NCI-H446 treated with DMSO at 0.1 percent for 48 hours (cell line): ENCODE measurements at regions not wholly inside any gene's neighbourhood (a gene's known extent, or its start where the extent isn't known, plus 50 kb on each side); places are given as distances from the start of the nearest gene placed in this dataset.

Experiments used
- DNase-seq: peaks from one replicate; lab custom pipeline; 2025; lab: John Stamatoyannopoulos, UW

- DNase-seq = no peak
Observed at GRCh38 chr2:217655651-217656050, 347.1 kb downstream of the TNS1 start.

- DNase-seq = no peak
Observed at GRCh38 chr2:217654168-217654567, 348.6 kb downstream of the TNS1 start.

DNA sequence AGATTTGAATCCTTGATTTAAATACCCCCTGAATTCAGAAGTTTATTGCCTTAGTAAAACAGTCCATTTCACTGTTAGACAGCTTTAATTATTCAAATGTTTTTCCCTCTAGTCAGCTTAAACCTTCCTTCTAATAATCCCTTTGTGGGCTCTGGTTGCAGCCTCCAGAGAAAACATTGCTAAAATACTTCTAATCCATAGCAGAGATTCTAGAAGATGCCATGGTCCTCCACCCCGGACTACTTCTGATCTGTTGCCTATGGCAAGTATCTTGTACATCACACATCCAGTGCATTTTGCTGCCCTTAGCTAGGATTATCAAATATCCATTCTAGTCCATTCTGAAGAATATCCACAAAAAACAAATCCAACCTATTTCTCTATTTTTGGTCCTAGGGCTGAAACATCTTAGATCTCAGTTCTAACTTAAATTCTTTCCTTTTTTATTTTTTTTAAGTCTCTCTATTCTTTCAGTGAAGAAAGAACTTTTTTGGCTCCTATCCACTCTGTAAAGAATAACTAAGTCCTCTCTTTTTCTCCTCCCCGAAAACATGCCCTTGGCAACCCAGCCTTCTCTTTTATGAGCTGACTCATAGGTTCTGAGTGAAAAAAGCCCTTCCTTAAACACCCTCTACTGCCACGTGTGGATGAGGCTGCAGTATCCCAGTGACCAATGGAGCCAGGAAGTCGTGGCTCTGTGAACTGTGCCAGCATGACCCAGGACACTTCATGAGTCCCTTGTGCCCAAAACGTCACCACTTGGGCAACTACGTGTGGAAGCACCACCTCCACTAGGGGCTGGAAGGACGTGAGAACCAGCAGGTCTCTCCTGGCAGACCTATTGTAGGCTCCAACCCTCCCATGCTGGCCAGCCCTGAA lies 349.8 kb downstream of the TNS1 start:
- no peak for DNase-seq

- no peak for DNase-seq
Observed at GRCh38 chr2:217650716-217651360, 352.0 kb downstream of the TNS1 start.

- DNase-seq = no peak
Observed at GRCh38 chr2:217650229-217650628, 352.6 kb downstream of the TNS1 start.

- no peak for DNase-seq
Observed at GRCh38 chr2:217647925-217648324, 354.9 kb downstream of the TNS1 start.

- DNase-seq = no peak
Observed at GRCh38 chr2:217647226-217647625, 355.6 kb downstream of the TNS1 start.

DNA sequence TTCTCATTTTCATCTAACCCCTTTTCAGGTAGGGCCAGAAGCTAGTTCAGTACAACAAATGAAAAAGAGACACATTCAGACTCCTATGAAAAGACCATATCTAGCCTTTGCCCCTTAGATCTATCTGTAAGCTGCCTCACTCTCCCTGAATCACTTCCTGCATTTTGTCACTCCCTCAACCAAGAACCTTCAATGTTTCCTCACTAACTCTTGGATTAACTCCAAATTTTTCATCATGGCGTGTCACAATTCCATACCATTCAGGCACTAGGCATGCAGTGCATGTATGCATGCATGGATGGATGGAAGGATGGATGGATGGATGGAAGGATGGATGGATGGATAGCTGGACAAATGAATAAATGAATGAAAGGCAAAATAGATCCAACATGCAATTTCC lies 356.9 kb downstream of the TNS1 start:
- DNase-seq = no peak

DNA sequence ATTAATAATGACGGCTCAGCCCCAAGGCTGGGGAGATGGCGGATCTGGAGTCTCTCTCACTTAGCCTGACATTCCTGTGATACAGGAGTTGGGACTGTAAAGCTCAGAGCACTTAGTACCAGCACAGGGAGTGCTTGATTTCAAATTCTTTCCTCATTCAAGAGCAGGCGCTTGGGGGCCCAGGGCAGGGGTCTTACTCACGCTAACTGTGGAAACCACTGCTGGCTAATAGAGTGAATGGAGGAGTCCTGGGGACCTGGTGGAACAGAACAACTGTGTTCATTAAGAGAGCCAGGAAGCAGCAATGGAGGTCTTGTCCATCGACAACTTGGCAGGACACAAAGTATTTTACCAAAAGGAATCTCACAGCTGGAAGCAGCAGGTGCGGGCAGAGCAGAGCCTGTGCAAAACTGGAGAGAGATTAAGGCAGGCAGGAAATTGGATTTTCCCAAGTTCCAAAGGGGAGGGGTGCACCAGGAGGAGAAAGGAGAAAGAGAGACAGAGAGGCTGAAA lies 358.9 kb downstream of the TNS1 start:
- no peak for DNase-seq

DNA sequence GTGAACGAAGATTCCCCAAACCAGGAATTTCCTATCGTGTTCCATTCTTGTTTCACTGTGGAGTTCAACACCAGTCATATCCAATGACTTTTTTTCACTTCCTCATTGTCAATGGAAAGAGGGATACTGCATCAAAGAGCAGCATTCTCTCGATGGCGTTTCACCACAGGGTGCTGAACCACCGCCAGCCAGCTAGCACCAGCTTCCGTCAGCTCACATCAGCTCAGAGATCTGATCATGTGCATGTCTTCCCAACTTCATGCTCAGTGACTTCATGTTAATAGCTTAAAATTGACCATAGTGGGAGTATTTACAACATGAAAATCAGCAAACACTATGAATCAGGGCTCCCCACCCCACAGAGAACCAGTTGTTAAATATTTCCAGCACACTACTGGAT lies 359.9 kb downstream of the TNS1 start:
- no peak for DNase-seq

DNA sequence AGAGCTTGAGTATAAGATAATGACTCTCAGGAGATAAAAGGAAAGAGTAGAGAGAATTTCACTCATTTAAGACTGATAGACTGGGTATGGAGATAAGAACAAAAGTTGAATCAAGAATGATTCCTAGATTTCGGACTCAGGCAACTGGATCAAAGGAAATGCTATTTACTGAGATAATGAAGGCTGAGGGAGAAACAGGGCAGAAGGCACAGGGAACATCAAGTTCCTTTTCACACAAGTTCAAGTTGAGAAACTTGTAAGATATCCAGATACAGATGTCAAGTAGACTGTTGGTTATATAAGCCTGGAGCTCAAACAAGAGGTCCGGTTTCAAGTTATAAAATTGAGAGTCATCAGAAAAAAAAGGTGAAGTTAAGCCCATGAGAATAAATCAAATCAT lies 360.8 kb downstream of the TNS1 start:
- no peak for DNase-seq

DNA sequence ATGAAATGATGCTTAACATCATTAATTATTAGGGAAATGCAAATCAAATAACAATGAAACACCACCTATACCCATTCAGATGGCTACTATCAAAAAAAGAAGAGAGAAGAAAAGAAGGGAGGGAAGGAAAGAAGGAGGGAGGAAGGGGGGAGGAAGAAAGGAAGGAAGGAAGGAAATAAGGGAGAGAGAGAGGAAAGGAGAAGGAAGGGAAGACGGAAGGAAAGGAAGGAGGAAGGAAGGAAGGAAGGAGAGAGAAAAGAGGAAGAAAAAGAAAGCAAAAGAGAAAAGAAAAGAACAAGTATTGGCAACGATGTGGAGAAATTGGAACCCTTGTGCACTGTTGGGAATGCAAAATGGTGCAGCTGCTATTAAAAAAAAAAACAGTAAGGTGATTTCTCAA lies 363.3 kb downstream of the TNS1 start:
- no peak for DNase-seq

DNA sequence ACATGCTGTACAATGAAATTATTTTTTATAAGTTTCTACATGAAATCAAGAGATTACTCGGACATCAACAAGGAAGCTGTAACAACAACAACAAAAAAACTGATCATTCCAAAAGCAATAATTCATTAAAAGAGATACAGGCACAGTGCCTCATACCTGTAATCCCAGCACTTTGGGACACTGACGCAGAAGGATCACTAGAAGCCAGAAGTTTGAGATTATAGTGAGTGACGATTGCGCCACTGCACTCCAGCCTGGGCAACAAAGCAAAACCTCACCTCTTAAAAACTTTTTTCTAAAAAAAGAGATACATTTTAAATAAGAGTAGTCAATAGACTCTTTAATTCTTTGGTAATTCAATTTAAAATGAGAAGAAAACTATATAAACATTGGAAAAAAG lies 364.3 kb downstream of the TNS1 start:
- DNase-seq = no peak

- DNase-seq = no peak
Observed at GRCh38 chr2:217638031-217638430, 364.8 kb downstream of the TNS1 start.

DNA sequence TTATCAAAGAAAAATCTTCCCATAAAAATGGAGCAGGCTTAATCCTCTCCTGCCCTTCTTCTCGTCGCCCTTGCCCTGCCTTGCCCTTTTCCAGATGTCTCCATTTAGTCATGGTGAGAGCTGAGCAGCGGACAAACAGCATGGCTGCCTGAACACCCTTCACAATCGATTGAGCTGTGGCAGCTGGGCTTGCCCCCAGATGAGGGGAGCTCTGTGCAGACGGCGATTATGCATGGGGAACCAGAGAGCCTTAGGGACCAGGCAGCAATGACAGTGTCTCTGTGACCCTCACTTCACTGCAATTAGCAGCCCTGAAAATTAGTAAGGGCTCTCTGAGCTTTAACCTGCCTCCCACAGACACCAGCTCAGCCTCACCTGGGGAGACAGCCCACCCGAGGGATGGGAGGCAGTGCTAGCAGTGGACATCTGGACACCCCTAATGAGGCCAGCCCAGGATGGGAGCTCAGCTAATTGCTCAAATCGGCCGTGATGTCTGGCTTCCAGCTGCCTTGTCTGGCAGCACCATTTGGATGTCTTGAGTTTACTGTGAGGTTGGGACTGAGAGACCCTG lies 365.7 kb downstream of the TNS1 start:
- DNase-seq = no peak

GRCh38 chr2:217636578-217636977 lies 366.2 kb downstream of the TNS1 start:
- DNase-seq = no peak

GRCh38 chr2:217634871-217635270 lies 367.9 kb downstream of the TNS1 start:
- DNase-seq = no peak

DNA sequence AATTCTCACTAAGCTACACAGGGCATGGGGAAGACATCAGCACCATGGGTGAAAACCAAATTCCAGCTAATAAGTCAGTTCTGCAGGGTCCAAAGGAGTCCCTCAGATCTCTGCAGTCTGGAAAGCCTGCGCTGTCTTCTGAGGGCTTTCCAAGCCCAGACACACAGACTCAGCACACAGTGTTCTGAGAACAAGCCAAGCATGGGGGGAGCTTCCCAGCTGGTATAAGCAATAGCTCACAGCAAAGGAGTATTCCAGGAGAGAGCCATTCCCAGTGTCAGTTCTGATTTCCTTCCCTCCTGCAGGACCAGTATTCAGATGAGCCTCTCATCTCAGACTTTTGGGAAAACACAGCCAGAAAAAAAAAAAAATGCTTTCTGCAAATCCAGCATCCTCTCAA lies 370.8 kb downstream of the TNS1 start:
- no peak for DNase-seq

GRCh38 chr2:217631115-217631514 lies 371.7 kb downstream of the TNS1 start:
- no peak for DNase-seq

GRCh38 chr2:217629347-217629746 lies 373.4 kb downstream of the TNS1 start:
- DNase-seq = no peak

GRCh38 chr2:217628061-217628460 lies 374.7 kb downstream of the TNS1 start:
- DNase-seq = no peak

GRCh38 chr2:217626926-217627325 lies 375.9 kb downstream of the TNS1 start:
- DNase-seq = no peak

DNA sequence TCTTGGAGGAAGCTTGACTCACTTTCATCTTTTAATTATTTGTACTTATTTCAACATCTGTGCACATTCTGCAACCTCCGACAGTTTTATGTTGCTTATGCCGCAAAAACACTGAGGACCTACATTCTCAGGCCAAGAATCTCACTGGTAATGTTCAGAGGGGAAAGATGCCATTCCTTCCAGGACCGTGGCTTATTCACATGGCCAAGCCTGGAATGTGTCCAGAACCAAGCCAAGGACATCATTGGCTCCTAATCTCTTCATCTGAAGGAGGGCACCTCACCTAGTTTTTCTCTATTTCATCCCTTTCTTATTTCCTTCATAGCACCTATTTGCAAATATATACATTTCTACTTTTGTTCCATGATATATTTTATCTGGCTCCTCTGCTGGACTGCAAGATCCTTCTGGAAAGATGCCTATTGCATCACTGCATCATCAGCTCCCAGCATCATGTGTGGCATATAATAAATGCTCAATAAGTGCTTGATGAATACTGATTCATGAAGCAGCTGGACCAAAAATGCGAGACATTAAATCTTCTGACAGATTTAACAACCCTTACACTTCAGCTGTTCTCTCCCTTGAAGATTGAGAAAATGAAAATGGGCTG lies 377.1 kb downstream of the TNS1 start:
- no peak for DNase-seq
